Testis (tissue), 2 donors: ENCODE measurements at regions not wholly inside any gene's neighbourhood (a gene's known extent, or its start where the extent isn't known, plus 50 kb on each side); places are given as distances from the start of the nearest gene placed in this dataset.

Source experiments
- DNase-seq: peaks from one replicate; pipeline ENCODE4 v3.0.0-alpha.2; 2019
- H3K27ac ChIP-seq, 2 donors: fragments of 200-600 bp; sonication (generic); one replicate each; pipeline ENCODE4 v1.5.1; 2019
- H3K27me3 ChIP-seq: fragments of 200-600 bp; sonication (generic); one replicate; pipeline ENCODE4 v1.5.1; 2019
- H3K36me3 ChIP-seq: fragments of 200-600 bp; sonication (generic); one replicate; pipeline ENCODE4 v1.5.1; 2017; ENCODE audit warnings: low read depth; ENCODE audit errors: missing control alignments
- H3K4me1 ChIP-seq: fragments of 200-600 bp; sonication (generic); one replicate; pipeline ENCODE4 v1.5.1; 2019
- H3K4me3 ChIP-seq, 2 donors: fragments of 200-600 bp; sonication (generic); one replicate each; pipeline ENCODE4 v1.5.1; 2017 to 2019
- H3K9me3 ChIP-seq: fragments of 200-600 bp; sonication (generic); one replicate; pipeline ENCODE4 v1.5.1; 2017
- POLR2A ChIP-seq: fragments of 450-650 bp; IDR thresholded peaks from one replicate; pipeline ENCODE4 v1.6.1; 2017; ENCODE audit warnings: antibody characterized with exemption, mild to moderate bottlenecking, moderate library complexity
- WGBS, 2 donors: methylation state at CpG; one replicate each; pipeline ENCODE4 v1.1.5; 2018; 5-methylcytosine and 5-hydroxymethylcytosine counted together
- intact Hi-C: fragments of 100-400 bp; cut with DNase I; formaldehyde crosslinking; loops from one replicate; pipeline ENCODE4 v1.15.1; 2023; ENCODE audit warnings: low total_unique reads
- TF ChIP-seq, protein P1 (sequence below), 3 experiments: fragments of 450-650 bp in 2 of 3; fragments of 200-600 bp in 1 of 3; sonication (generic) in 1 of 3; IDR thresholded peaks; one replicate each; pipeline ENCODE4 v1.5.1; 2016 to 2019; ENCODE audit warnings: antibody characterized with exemption in 3 of 3, mild to moderate bottlenecking in 2 of 3, moderate library complexity in 1 of 3

DNA sequence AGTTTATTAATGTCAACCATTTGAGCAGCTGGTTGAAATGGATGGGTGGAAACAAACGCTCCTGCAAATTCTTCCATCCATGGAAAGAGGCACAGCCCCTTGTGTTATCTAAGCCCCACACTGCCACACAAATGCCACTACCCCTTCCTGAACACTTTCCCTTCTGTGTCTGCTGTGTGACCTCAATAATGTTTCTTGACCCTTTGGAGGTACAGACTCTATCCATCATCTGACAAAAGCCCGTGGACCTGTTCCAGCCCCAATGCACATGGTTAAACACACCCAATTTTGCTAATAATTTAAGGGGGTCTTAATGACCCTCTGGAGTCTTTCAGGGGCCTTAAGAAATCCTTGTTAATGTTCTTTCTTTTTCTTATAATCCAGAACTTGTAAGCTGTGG is 482.2 kb upstream of the CFAP20DC start:
- intact Hi-C loops, result no loop called here
- no peak overlapping the region for H3K27ac ChIP-seq
- 62 to 70% methylated on average over 2 of the region's 2 CpGs for WGBS, 2 donors
- TF ChIP-seq, protein P1, sequence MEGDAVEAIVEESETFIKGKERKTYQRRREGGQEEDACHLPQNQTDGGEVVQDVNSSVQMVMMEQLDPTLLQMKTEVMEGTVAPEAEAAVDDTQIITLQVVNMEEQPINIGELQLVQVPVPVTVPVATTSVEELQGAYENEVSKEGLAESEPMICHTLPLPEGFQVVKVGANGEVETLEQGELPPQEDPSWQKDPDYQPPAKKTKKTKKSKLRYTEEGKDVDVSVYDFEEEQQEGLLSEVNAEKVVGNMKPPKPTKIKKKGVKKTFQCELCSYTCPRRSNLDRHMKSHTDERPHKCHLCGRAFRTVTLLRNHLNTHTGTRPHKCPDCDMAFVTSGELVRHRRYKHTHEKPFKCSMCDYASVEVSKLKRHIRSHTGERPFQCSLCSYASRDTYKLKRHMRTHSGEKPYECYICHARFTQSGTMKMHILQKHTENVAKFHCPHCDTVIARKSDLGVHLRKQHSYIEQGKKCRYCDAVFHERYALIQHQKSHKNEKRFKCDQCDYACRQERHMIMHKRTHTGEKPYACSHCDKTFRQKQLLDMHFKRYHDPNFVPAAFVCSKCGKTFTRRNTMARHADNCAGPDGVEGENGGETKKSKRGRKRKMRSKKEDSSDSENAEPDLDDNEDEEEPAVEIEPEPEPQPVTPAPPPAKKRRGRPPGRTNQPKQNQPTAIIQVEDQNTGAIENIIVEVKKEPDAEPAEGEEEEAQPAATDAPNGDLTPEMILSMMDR (IDR thresholded peaks at IDR 0.05), result no peak
- no peak for TF ChIP-seq POLR2A
- H3K36me3 ChIP-seq, result no peaks in the 10 kb centered on the region
- no peaks in the 10 kb centered on the region for H3K27me3 ChIP-seq
- H3K9me3 ChIP-seq, result no peaks in the 10 kb centered on the region
- H3K4me3 ChIP-seq, result no peak overlapping the region
- no peaks in the 10 kb centered on the region for H3K4me1 ChIP-seq
- no peak for DNase-seq

DNA sequence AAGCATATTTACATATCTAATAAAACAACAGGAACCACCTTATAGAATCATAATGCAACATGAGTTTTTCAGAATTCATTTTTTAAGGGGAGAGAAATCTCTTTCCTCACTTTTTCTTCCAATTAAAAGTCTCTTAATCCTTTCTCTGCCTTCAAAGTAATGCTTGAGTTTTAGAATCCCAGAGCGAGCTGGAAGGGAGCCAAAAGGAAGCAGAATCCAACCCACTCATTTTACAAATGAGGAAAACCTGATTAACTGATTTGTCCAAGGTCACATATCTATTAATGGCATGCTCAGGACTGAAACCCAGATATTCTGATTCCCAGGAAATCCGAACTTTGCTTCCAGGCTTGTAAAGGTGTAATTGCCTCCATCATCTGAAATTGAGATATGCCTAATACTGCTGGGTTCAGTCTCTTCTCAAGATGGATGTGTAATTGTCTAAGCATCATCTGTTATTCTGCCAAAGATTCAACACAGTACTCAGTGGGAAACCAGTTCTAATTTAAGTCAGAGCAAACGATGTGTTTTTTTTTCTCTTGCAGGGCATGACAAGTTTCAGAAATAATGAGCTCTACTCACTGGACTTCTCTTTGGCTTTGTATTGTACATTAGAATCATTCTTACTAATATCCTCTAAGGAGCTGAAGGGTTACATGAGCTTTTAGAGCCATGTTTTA is 481.4 kb upstream of the CFAP20DC start:
- 41 to 46% methylated on average over 3 of the region's 3 CpGs for WGBS, 2 donors
- DNase-seq, result no peak
- no peak overlapping the region for H3K27ac ChIP-seq

GRCh38 chr3:59528251-59528650 is 478.4 kb upstream of the CFAP20DC start:
- TF ChIP-seq, protein P1 (IDR thresholded peaks at IDR 0.05), result no peak
- TF ChIP-seq POLR2A, result no peak
- H3K4me3 ChIP-seq, result no peak overlapping the region
- 90 to 92% methylated on average over 5 of the region's 5 CpGs for WGBS, 2 donors
- H3K9me3 ChIP-seq, result no peaks in the 10 kb centered on the region
- DNase-seq, result no peak
- no peaks in the 10 kb centered on the region for H3K27me3 ChIP-seq
- intact Hi-C loops, result no loop called here
- no peaks in the 10 kb centered on the region for H3K36me3 ChIP-seq
- H3K4me1 ChIP-seq, result no peaks in the 10 kb centered on the region
- no peak overlapping the region for H3K27ac ChIP-seq

More for the DNA sequence above, 481.4 kb upstream of the CFAP20DC start:
- Histone ChIP-seq H3K27me3 (no peaks in the 10 kb centered on the region), H3K4me1 (no peaks in the 10 kb centered on the region), H3K9me3 (no peaks in the 10 kb centered on the region), H3K4me3 (no peak overlapping the region), H3K36me3 (no peaks in the 10 kb centered on the region)
- intact Hi-C loops, result no loop called here
- no peak for TF ChIP-seq POLR2A
- TF ChIP-seq, protein P1 (IDR thresholded peaks at IDR 0.05), result no peak

GRCh38 chr3:59527493-59527892 is 477.7 kb upstream of the CFAP20DC start:
- H3K27me3 ChIP-seq, result no peaks in the 10 kb centered on the region
- H3K4me3 ChIP-seq, result no peak overlapping the region
- TF ChIP-seq, protein P1 (IDR thresholded peaks at IDR 0.05), result no peak
- no peak for TF ChIP-seq POLR2A
- no peaks in the 10 kb centered on the region for H3K4me1 ChIP-seq
- DNase-seq, result no peak
- WGBS, 2 donors, result 86 to 92% methylated on average over 3 of the region's 3 CpGs
- H3K9me3 ChIP-seq, result no peaks in the 10 kb centered on the region
- intact Hi-C loops, result no loop called here
- H3K36me3 ChIP-seq, result no peaks in the 10 kb centered on the region
- H3K27ac ChIP-seq, result no peak overlapping the region

- Histone ChIP-seq H3K4me3 (no peak overlapping the region), H3K27ac (no peak overlapping the region), H3K9me3 (no peaks in the 10 kb centered on the region), H3K36me3 (no peaks in the 10 kb centered on the region), H3K4me1 (no peaks in the 10 kb centered on the region), H3K27me3 (no peaks in the 10 kb centered on the region)
- intact Hi-C loops, result no loop called here
- TF ChIP-seq POLR2A, result no peak
- TF ChIP-seq, protein P1 (IDR thresholded peaks at IDR 0.05), result no peak
- DNase-seq, result no peak
These were observed 477.2 kb upstream of the CFAP20DC start for GRCh38 chr3:59526999-59527398.
